ENCODE measurements at regions not wholly inside any gene's neighbourhood (a gene's known extent, or its start where the extent isn't known, plus 50 kb on each side); places are given as distances from the start of the nearest gene placed in this dataset.

DNA sequence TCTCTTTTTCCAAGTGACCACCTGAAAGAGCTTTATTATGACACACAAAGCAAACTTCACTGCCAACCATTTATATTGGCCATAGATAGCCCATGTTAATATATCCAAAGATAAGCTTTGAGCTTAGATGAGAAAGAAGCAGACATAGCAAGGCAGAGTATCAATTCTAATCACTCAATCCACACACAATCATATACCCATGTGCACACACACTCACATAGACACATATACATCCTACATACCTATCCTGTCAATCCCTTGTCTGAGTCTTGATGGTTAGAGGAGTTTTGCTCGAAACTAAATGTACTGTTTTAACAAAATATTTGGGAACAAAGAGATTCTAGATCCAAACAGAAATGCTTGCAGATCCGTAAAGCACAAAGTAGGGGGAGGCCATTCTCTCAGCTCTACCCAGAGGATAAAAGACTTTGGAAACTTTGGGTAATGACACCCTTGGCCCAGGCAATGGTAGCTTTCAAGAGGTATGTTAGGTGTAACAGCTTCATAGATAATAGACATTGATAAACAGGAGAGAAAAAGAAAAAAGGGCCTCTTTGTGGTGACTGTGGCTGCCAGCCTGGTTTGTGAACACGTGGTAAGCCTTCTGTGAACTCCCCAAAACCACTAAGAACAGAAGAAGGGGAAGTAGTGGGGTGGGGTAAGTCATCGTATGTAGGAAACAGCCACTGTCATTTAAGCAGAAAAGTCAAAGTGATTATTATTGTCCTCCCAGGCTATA lies 121.6 kb downstream of the TLR4 start:
- H3K9me3 ChIP-seq (ENCODE audit: insufficient read depth, low read depth) = no peaks in the 10 kb centered on the region
- no peaks in the 10 kb centered on the region for H4K20me1 ChIP-seq (ENCODE audit: insufficient read depth)
- no peak overlapping the region for H3K27ac ChIP-seq
- H3K4me1 ChIP-seq (replicated peaks; ENCODE audit: insufficient read depth) = no peaks in the 10 kb centered on the region
- intact Hi-C loops (cut with micrococcal nuclease; ENCODE audit: unreplicated experiment) = no loop called here
- POLR2A ChIA-PET (ENCODE audit: unreplicated experiment) = no interaction called here
- no peaks in the 10 kb centered on the region for H3K36me3 ChIP-seq (ENCODE audit: low read depth)
- no peaks in the 10 kb centered on the region for H3K9me2 ChIP-seq (ENCODE audit: insufficient read depth)
- TF ChIP-seq EZH2 (IDR thresholded peaks at IDR 0.05; ENCODE audit: low read depth) (no peak), CTCF (conservative IDR thresholded peaks at IDR 0.05) (no peak)
- BruUV-seq (replicated peaks) = no TSS peak
- CTCF ChIA-PET = interaction anchor here (0.6 kb wide), 1 partner anchor 8 kb away, joined by 3 read pairs; no protein-coding TSS in a partner anchor
- no peak overlapping the region for H2AFZ ChIP-seq
- H3F3A ChIP-seq (ENCODE audit: insufficient read depth, low read depth) = no peaks in the 10 kb centered on the region
- DNase-seq = no peak
- H3K27me3 ChIP-seq (ENCODE audit: insufficient read depth, low read depth) = peaks cover 29% of the 10 kb centered on the region
- no peak overlapping the region for H3K4me2 ChIP-seq
- H3K4me3 ChIP-seq = no peak overlapping the region
- no peaks in the 10 kb centered on the region for H3K79me2 ChIP-seq (ENCODE audit: low read depth)

DNA sequence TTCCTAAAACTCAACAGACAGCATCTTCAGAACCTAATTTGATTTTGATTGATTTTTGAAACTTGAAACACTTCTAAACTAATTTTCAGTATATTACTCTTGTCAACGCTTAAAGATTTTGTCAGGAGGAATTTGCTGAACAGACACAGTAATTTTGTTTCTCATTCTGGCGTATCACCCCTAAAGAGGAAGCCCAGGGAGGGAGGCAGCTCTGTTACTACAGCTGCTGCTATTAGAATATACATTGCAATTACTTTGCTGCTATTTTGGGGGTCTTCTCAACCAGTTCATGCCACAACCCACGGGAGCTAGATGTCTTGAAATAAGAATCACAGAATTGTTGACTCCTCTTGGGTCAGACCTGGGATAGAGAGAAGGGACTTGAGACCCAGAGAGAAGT lies 122.6 kb downstream of the TLR4 start:
- Histone ChIP-seq H3K79me2 (ENCODE audit: low read depth) (no peaks in the 10 kb centered on the region), H3K27me3 (ENCODE audit: insufficient read depth, low read depth) (peaks cover 29% of the 10 kb centered on the region), H3K27ac (no peak overlapping the region), H3K9me2 (ENCODE audit: insufficient read depth) (no peaks in the 10 kb centered on the region), H2AFZ (no peak overlapping the region), H3F3A (ENCODE audit: insufficient read depth, low read depth) (no peaks in the 10 kb centered on the region), H3K4me2 (no peak overlapping the region), H4K20me1 (ENCODE audit: insufficient read depth) (no peaks in the 10 kb centered on the region), H3K9me3 (ENCODE audit: insufficient read depth, low read depth) (no peaks in the 10 kb centered on the region), H3K4me1 (replicated peaks; ENCODE audit: insufficient read depth) (no peaks in the 10 kb centered on the region), H3K4me3 (no peak overlapping the region), H3K36me3 (ENCODE audit: low read depth) (no peaks in the 10 kb centered on the region)
- intact Hi-C loops (cut with micrococcal nuclease; ENCODE audit: unreplicated experiment) = no loop called here
- DNase-seq = no peak
- POLR2A ChIA-PET (ENCODE audit: unreplicated experiment) = no interaction called here
- no TSS peak for BruUV-seq (replicated peaks)
- TF ChIP-seq EZH2 (IDR thresholded peaks at IDR 0.05; ENCODE audit: low read depth) = no peak
- TF ChIP-seq CTCF (conservative IDR thresholded peaks at IDR 0.05) = no peak
- CTCF ChIA-PET = no interaction called here

DNA sequence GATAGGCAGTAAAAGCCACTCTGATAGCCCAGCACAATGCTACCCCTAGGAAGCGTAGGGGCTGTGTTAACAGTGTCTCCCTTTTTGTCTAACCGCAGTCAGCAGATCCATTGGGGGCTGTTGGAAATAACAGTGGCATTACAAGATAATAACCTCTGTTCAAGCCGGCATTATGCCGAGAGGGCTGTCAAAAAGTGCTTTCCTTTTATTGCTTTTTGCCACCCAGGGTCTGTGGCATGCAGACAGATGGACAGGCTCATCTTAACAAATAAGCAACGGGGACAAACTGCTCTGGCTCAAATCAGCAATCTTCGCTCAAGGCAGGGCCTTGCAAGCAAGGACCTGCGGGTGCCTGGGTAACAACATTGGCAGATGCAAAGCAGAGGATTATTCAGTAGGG lies 123.3 kb downstream of the TLR4 start:
- TF ChIP-seq EZH2 (IDR thresholded peaks at IDR 0.05; ENCODE audit: low read depth) = no peak
- no peak for TF ChIP-seq CTCF (conservative IDR thresholded peaks at IDR 0.05)
- no peaks in the 10 kb centered on the region for H3K79me2 ChIP-seq (ENCODE audit: low read depth)
- CTCF ChIA-PET = no interaction called here
- H3K4me2 ChIP-seq = no peak overlapping the region
- BruUV-seq (replicated peaks) = no TSS peak
- no peak overlapping the region for H3K27ac ChIP-seq
- no peaks in the 10 kb centered on the region for H3K9me2 ChIP-seq (ENCODE audit: insufficient read depth)
- no peaks in the 10 kb centered on the region for H4K20me1 ChIP-seq (ENCODE audit: insufficient read depth)
- peaks cover 29% of the 10 kb centered on the region for H3K27me3 ChIP-seq (ENCODE audit: insufficient read depth, low read depth)
- no peaks in the 10 kb centered on the region for H3K9me3 ChIP-seq (ENCODE audit: insufficient read depth, low read depth)
- intact Hi-C loops (cut with micrococcal nuclease; ENCODE audit: unreplicated experiment) = no loop called here
- POLR2A ChIA-PET (ENCODE audit: unreplicated experiment) = no interaction called here
- no peaks in the 10 kb centered on the region for H3F3A ChIP-seq (ENCODE audit: insufficient read depth, low read depth)
- H3K36me3 ChIP-seq (ENCODE audit: low read depth) = no peaks in the 10 kb centered on the region
- no peak overlapping the region for H3K4me3 ChIP-seq
- no peaks in the 10 kb centered on the region for H3K4me1 ChIP-seq (replicated peaks; ENCODE audit: insufficient read depth)
- no peak overlapping the region for H2AFZ ChIP-seq
- DNase-seq = no peak
